ENCODE measurements at regions not wholly inside any gene's neighbourhood (a gene's known extent, or its start where the extent isn't known, plus 50 kb on each side); places are given as distances from the start of the nearest gene placed in this dataset.

- TF ChIP-seq, protein P1, sequence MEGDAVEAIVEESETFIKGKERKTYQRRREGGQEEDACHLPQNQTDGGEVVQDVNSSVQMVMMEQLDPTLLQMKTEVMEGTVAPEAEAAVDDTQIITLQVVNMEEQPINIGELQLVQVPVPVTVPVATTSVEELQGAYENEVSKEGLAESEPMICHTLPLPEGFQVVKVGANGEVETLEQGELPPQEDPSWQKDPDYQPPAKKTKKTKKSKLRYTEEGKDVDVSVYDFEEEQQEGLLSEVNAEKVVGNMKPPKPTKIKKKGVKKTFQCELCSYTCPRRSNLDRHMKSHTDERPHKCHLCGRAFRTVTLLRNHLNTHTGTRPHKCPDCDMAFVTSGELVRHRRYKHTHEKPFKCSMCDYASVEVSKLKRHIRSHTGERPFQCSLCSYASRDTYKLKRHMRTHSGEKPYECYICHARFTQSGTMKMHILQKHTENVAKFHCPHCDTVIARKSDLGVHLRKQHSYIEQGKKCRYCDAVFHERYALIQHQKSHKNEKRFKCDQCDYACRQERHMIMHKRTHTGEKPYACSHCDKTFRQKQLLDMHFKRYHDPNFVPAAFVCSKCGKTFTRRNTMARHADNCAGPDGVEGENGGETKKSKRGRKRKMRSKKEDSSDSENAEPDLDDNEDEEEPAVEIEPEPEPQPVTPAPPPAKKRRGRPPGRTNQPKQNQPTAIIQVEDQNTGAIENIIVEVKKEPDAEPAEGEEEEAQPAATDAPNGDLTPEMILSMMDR (IDR thresholded peaks at IDR 0.05): no peak
- TF ChIP-seq POLR2A (IDR thresholded peaks at IDR 0.05): no peak
- TF ChIP-seq POLR2AphosphoS5 (IDR thresholded peaks at IDR 0.05): no peak
Observed at GRCh38 chr5:35438288-35438687, 179.4 kb upstream of the SPEF2 start.
